Lung (tissue), 11 donors: ENCODE measurements at regions not wholly inside any gene's neighbourhood (a gene's known extent, or its start where the extent isn't known, plus 50 kb on each side); places are given as distances from the start of the nearest gene placed in this dataset.

Experiments
- ATAC-seq: fragments of 200-7000 bp; cut with Tn5 transposase; one replicate; pipeline ENCODE4 v1.9.1; 2020; ENCODE audit warnings: moderate number of reproducible peaks; ENCODE audit not compliant: insufficient read depth, low FRiP score
- DNase-seq, 3 donors: peaks; one replicate each; pipeline ENCODE4 v3.0.0-alpha.2; 2013 to 2017
- H3K27ac ChIP-seq, 2 donors: one replicate each; pipeline ENCODE4 v1.5.1; 2013; ENCODE audit warnings: mild to moderate bottlenecking in 2 of 2, moderate library complexity in 2 of 2, control low read depth in 1 of 2, inconsistent platforms in 1 of 2, low read depth in 1 of 2, low read length in 1 of 2
- H3K27me3 ChIP-seq, 3 donors: one replicate each; pipeline ENCODE4 v1.5.1; 2013; ENCODE audit warnings: low read length in 2 of 3; ENCODE audit not compliant: control insufficient read depth in 3 of 3, insufficient read depth in 3 of 3
- H3K36me3 ChIP-seq, 4 donors: one replicate each; pipeline ENCODE4 v1.5.1; 2013; ENCODE audit warnings: low read length in 4 of 4, mild to moderate bottlenecking in 1 of 4, moderate library complexity in 1 of 4; ENCODE audit not compliant: control insufficient read depth in 4 of 4, insufficient read depth in 4 of 4
- H3K4me1 ChIP-seq, 5 donors: one replicate each; pipeline ENCODE4 v1.5.1; 2013; ENCODE audit warnings: low read length in 5 of 5, mild to moderate bottlenecking in 2 of 5, moderate library complexity in 1 of 5; ENCODE audit not compliant: control insufficient read depth in 5 of 5, insufficient read depth in 5 of 5
- H3K4me3 ChIP-seq: one replicate; pipeline ENCODE4 v1.5.1; 2013; ENCODE audit warnings: mild to moderate bottlenecking, control low read depth, moderate library complexity
- H3K9ac ChIP-seq, 2 donors: one replicate each; pipeline ENCODE4 v1.5.1; 2013; ENCODE audit warnings: low read length in 2 of 2, control low read depth in 1 of 2; ENCODE audit not compliant: insufficient read depth in 1 of 2
- H3K9me3 ChIP-seq, 4 donors: one replicate each; pipeline ENCODE4 v1.5.1; 2013; ENCODE audit warnings: low read length in 3 of 4, mild to moderate bottlenecking in 1 of 4, moderate library complexity in 1 of 4; ENCODE audit not compliant: control insufficient read depth in 4 of 4, insufficient read depth in 3 of 4
- CTCF ChIP-seq: IDR thresholded peaks from 2 replicates; pipeline ENCODE4 v1.5.1; 2012; ENCODE audit warnings: mild to moderate bottlenecking; ENCODE audit errors: control extremely low read depth, extremely low read depth
- WGBS, 2 donors: extraction: QIAGEN DNeasy Blood & Tissue Kit; methylation state at CpG; one replicate each; pipeline ENCODE4 v1.1.7; 2013; 5-methylcytosine and 5-hydroxymethylcytosine counted together
- donor health status: control.
- donor health status: control.
- donor health status: Bipolar disorder and iron deficiency.
- donor health status: healthy.
- donor health status: DM: yes; HTN: yes; CAD: no.

- no peak for TF ChIP-seq CTCF
- DNase-seq (no peak), ATAC-seq (no peak)
- H3K27me3 ChIP-seq = no peaks in the 10 kb centered on the region
- peaks cover 0 to 12% (median 0%) of the 10 kb centered on the region in 5 donors for H3K4me1 ChIP-seq
- peaks cover 0 to 3% (median 1%) of the 10 kb centered on the region in 4 donors for H3K9me3 ChIP-seq
- no peak overlapping the region for H3K27ac ChIP-seq
- H3K36me3 ChIP-seq = no peaks in the 10 kb centered on the region
- no peak overlapping the region for H3K9ac ChIP-seq
- 88 to 89% methylated on average over 5 of the region's 5 CpGs for WGBS, 2 donors
- no peak overlapping the region for H3K4me3 ChIP-seq
Observed at GRCh38 chr12:18969512-18969911, 160.0 kb upstream of the PLEKHA5 start.

- no peak for TF ChIP-seq CTCF
- no peak overlapping the region for H3K4me3 ChIP-seq
- H3K4me1 ChIP-seq = peaks cover 0 to 8% (median 0%) of the 10 kb centered on the region in 5 donors
- DNase-seq (no peak), ATAC-seq (no peak)
- H3K36me3 ChIP-seq = no peaks in the 10 kb centered on the region
- H3K27ac ChIP-seq = no peak overlapping the region
- H3K27me3 ChIP-seq = no peaks in the 10 kb centered on the region
- peaks cover 0 to 3% (median 1%) of the 10 kb centered on the region in 4 donors for H3K9me3 ChIP-seq
- no peak overlapping the region for H3K9ac ChIP-seq
- 95% methylated on average over 6 of the region's 6 CpGs for WGBS, 2 donors
Observed at GRCh38 chr12:18970603-18971002, 158.9 kb upstream of the PLEKHA5 start.

GRCh38 chr12:18971932-18972331, 157.6 kb upstream of the PLEKHA5 start:
- ATAC-seq = no peak
- DNase-seq = no peak
- WGBS, 2 donors = 96 to 97% methylated on average over 3 of the region's 3 CpGs

More at GRCh38 chr12:18971932-18972331, 157.6 kb upstream of the PLEKHA5 start:
- Histone ChIP-seq H3K36me3 (no peaks in the 10 kb centered on the region), H3K4me3 (no peak overlapping the region), H3K27me3 (no peaks in the 10 kb centered on the region), H3K4me1 (peaks cover 0 to 8% (median 0%) of the 10 kb centered on the region in 5 donors), H3K9me3 (peaks cover 0 to 10% (median 1%) of the 10 kb centered on the region in 4 donors), H3K27ac (no peak overlapping the region), H3K9ac (no peak overlapping the region)
- no peak for TF ChIP-seq CTCF
